ENCODE measurements at regions not wholly inside any gene's neighbourhood (a gene's known extent, or its start where the extent isn't known, plus 50 kb on each side); places are given as distances from the start of the nearest gene placed in this dataset.
A peak's percentile ranks its signal among the peaks of the same experiment; 100 is the strongest.

- DNase-seq = no peak
These were observed 388.2 kb downstream of the MID1IP1 start for GRCh38 chrX:39189431-39189830.

DNA sequence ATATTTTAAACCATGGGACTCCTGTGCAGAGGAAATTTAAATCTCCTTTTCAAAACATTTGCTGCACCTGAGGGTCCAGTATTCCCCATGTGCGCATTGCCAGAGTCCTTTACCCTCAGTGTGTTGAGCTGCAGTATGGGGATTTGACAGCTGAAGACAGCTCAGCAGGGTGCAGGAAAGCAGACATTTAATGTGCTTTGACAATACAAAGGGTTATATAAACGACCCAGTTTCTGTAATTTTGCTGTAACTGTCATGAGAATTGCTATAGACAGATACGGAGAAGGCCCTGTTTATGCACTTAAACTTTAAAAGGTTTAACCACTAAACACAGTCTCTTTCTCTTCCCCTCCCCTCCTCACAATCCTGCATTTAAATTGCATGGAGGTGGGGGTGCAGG is 393.4 kb downstream of the MID1IP1 start:
- no peak for DNase-seq

GRCh38 chrX:39195156-39195555 is 393.9 kb downstream of the MID1IP1 start:
- DNase-seq = no peak

DNA sequence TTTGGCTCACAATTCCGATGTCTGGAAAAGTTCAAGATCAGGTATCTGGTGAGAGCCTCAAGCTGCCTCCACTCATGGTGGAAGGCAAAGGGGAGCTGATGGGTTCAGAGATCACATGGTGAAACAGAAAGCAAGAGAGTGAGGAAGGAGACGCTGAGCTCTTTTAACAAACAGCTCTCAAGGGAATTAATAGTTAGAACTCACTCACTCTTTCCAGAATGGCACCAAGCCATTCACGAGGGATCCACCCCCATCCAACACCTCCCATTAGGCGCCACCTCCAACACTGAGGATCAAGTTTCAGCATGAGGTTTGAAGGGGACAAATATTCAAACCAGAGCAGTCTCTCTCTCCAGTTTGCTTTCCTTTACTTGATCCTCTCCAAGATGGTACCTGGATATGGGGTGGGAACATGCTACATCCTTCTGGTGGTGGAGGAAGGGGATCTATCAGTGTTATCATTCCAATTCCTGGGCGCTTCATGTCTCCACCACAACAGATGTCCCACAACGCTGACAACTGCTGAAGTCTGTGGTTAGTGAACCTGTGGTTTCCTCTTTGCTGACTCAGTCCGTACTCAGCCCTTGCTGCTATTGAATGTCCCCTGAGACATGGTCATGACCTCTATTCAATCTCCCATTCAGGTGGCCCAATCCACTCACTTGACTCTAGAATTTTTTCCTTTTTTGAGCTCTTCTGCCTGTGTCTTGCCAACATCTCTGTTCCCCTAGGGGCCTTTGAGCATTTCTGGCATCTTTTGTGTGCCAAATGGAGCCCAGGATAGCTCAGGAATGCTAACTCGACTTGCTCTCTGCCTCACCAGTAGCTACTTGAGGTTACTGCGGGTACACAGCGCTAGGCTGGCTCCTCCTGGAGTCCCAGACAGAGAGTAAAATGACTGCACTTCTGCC is 395.2 kb downstream of the MID1IP1 start:
- peak; percentile 43 for DNase-seq

DNA sequence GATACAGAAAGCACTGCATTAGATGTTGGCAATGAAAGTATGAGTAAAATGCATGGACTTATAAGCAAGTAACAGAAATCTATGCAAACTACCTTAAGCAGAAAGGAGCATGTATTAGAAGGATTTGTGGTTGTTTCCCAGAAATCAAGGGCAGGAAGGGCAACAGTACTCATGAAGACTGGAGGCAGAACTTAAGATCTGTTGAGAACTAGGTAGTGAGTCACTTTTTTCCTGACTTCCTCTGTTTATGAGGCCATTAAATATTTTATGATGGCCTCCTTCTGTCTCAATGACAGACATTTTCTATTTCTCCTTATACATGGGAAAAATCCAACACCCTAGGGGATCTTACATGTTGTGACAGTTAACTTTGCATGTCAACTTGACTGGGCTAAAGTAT is 398.2 kb downstream of the MID1IP1 start:
- DNase-seq = no peak

GRCh38 chrX:39201305-39201990 is 400.2 kb downstream of the MID1IP1 start:
- no peak for DNase-seq

GRCh38 chrX:39202641-39203040 is 401.4 kb downstream of the MID1IP1 start:
- no peak for DNase-seq

GRCh38 chrX:39203427-39203826 is 402.2 kb downstream of the MID1IP1 start:
- DNase-seq = no peak

- no peak for DNase-seq
These were observed 403.1 kb downstream of the MID1IP1 start for GRCh38 chrX:39204353-39204752.

DNA sequence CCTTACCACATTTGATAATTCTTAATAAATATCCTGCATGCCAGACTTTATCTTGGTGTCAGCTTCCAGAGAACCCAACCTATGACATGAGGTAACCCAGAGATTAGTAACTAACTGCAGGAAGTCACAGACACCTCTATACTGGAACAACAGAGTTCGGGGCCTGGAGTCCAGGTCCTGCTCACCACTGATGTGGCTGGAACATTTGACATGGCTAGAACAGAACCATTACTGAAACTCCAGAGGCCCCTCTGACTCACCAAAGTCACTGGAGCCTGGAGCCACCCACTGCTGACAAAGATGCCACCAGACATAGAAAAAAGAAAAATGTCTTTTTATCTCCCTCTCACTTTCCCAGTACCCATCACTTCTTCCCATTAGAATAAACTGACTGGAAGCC is 403.7 kb downstream of the MID1IP1 start:
- no peak for DNase-seq

DNA sequence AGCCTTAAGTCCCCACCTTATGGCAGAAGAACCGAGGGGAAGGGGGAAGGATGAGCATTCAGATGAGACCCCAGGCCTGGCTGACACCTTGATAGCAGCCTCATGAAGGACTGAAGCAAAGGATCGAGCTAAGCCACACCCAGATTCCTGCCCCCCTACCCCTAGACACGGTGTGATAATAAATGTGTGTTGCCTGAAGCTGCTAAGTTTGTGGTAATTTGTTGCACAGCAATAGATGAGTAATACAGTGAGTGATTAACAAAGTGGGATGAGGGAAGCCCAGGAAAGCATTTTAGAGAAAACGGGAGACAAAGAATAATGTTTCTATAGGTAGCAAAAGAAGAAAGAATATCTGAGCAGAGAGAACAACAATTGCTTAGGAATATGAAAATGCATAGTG is 404.2 kb downstream of the MID1IP1 start:
- no peak for DNase-seq

DNA sequence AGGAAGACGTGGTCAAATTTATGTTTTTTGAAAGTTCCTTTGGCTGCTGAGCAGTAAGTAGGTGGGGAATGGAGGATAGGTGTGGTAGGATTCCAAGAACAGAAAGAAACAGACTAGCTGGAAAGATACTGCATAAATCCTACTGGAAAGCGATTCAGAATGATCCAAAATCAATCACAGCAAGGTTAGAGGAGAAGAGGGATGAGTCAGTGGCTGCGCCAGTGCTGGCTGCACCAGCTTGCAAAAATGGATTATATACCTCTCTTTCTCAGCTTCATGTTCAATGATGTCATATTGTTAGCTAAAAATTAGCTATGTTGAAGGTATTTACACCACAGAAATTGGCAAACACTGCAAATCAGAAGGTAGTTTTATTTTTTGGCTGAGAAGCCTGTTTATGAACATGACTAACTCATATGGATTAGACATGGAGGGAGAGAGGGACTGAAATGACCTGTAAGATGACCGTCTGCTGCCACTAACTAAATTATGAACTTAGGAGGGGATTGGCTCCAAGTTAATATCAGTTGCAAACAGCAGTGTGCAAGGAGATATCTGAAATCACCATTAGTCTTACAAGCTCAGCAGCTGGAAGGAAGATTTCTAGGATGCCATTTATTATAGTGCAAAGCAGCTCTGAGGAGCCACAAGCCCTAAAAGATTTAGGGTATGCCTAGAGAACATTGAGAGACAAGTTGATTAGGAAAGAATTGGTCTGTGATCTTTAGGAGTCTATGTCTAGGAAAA is 405.3 kb downstream of the MID1IP1 start:
- no peak for DNase-seq

GRCh38 chrX:39211501-39211900 is 410.2 kb downstream of the MID1IP1 start:
- DNase-seq = no peak

- DNase-seq = no peak
These were observed 411.2 kb downstream of the MID1IP1 start for GRCh38 chrX:39212456-39212855.

- no peak for DNase-seq
These were observed 413.3 kb downstream of the MID1IP1 start for GRCh38 chrX:39214387-39215126.

- no peak for DNase-seq
These were observed 419.7 kb downstream of the MID1IP1 start for GRCh38 chrX:39220952-39221351.

DNA sequence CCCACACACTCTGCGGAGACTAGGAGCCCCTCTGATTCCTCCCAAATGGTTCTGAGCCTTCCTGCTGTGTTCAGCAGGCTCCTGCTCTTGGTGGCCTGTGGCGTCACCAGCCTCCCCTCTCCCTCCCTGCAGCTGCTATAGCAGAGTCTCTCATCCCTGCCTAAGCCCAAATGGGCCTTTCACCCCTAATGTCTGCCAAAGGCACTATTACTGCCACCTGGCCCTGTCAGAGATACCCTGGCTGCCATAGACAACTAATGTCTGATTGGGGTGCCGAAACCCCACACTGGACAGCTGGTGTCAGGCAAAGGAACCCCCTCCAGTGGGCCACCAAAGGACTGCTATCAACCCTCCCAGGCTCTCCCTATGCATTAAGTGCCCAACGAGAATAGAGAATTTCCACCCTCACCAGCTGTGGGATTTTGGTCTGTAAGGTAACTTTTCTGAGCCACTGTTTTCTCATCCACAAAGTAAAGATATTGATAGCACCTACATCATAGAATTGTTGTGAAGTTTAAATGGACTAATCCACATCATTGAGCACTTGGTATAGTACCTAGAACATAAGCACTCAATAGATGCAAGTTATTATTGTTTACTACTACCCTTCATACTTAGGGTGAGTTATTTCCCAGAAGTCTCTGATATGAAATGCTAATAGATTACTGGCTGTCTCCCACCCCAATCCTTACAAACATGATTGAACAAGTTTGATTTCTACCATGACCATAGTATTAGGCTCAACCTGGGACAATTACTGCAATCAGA is 421.3 kb downstream of the MID1IP1 start:
- no peak for DNase-seq

GRCh38 chrX:39226251-39226650 is 425.0 kb downstream of the MID1IP1 start:
- no peak for DNase-seq

DNA sequence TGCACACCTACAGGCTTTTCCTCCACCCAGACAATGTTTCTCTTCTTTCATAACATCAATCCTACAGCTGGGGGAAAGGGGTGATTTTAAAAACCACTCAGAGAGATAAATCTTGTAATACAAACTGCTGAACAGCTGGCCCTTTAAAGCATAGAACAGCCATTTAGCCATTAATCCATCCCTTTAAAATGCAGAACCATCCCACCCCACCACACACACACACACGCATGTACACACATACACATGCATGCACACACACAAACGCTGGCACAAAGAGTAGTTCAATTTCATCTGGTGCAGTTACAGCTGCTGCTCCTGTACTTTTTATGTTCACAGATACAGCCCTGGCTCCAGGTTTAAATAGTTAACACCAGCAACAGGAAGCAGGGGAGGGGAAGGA is 426.1 kb downstream of the MID1IP1 start:
- DNase-seq = no peak

GRCh38 chrX:39238006-39238405 is 436.7 kb downstream of the MID1IP1 start:
- DNase-seq = no peak

GRCh38 chrX:39242187-39242586 is 440.9 kb downstream of the MID1IP1 start:
- DNase-seq = no peak

- no peak for DNase-seq
These were observed 442.9 kb downstream of the MID1IP1 start for GRCh38 chrX:39244147-39244546.

All from GF-D8 (cell line).